GM12873 (cell line): ENCODE measurements at regions not wholly inside any gene's neighbourhood (a gene's known extent, or its start where the extent isn't known, plus 50 kb on each side); places are given as distances from the start of the nearest gene placed in this dataset.

Experiments used
- CTCF ChIP-seq: IDR thresholded peaks from 2 replicates; pipeline ENCODE4 v1.5.1; 2012; ENCODE audit warnings: low read depth, mild to moderate bottlenecking, moderate library complexity, low read length, control low read depth; ENCODE audit not compliant: insufficient read depth; ENCODE audit errors: missing control alignments

DNA sequence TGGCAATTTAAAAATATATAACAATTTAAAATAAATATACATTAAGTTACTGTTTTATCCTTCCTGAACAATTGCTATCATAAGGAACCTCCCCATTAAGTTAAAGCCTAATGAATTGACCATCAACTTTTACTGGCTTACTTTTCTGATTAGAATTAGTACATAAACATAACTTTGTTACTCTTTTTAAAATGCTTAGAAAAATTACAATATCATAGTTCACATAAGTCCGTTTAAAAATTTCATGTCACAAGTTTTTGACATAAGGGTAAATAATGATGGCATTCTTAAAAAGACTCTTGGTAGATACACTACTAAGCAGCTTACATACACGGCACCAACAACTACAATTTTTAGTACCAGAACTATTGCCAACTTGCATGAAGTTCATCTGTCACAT lies 1308.6 kb downstream of the FSCB start:
- TF ChIP-seq CTCF = no peak

- TF ChIP-seq CTCF = no peak
Observed at GRCh38 chr14:43184540-43184939, 1322.5 kb downstream of the FSCB start.

DNA sequence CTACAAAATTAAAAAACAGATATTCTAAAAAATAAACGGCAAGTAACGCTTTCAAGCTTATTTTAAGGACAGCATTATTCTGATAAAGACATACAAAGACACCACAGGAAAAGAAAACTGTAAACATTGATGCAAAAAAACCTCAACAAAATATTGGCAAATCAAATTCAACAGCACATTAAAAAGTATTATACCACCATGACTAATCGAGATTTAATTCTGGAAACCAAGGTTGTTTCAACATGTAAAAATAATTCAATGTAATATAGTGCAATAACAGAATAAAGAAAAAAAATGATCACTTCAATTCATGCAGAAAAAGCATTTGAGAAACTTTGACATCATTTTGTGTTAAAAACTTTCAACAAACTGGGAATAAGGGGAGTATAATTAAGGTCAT lies 1323.2 kb downstream of the FSCB start:
- no peak for TF ChIP-seq CTCF

DNA sequence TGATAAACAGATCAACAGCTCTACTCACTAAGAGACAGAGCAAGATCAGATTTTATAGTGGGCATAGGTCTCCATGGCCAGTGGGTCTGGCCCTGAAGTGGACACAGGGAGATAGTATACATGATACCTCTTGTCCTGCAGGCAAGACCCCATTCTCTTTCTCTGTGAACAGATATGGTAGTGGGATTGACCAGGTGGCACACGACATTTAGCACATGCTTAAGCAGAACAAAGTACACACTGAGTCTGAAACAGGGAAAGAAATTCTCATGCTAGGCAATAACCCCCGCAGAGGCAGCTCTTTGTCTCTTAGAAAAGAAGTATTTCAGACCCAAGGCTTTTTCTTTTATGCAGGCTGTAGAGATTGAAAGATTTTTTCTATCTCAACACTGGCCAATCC lies 1331.2 kb downstream of the FSCB start:
- TF ChIP-seq CTCF = no peak

DNA sequence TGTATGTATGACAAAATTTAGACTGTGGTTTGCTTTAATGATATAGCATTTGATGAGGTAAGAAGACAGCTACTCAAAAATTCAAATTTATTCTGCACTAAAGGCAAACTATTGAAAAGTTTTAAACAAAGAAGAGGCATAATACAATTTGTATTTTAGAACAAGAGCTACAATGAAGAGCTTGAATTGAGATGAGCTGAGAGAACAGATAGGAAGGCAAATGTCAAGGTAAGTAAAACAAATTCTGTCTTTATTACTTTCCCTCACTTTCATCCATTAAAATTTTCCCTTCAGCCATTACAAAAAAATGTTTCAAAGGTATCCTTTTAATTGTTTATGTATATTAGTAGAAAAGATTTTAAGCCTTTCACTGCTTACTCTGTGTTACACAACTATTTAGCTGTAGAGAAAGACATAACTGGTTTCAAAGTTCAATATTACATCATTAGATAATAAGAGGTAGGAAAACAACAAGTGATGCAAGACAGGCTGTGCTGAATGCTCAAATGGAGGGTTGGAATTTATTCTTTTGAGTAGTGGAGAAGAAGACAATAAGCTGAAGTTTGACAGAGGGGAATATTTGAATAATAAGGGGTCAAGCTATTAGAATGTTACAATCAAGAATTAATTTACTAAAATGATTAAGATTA lies 1334.1 kb downstream of the FSCB start:
- no peak for TF ChIP-seq CTCF

- TF ChIP-seq CTCF = no peak
Observed at GRCh38 chr14:43169722-43170121, 1337.4 kb downstream of the FSCB start.

DNA sequence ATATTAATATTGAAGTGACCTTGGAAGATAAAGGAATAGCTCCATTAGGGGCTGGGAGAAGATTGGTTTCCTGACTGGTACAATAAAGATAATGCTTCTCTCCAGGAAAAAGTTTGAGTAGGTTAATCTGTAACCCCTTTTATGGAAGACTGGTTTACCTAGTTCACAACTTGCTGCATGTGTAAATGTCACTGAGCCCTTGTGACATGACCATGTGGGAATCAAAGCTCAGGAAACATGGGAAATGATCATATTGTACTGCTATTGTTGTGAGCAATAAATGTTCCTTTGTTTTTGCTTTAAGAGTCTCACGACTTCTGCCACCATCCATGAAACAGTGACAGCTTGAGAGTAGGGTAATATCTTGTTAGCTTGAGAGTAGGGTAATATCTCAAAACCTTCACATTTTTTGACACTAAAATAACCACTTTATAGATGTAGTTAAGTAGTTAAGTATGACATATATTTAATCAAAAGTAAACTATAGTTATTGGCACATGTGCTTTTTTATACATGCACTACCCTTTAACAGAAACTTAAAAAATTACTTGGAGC lies 1338.6 kb downstream of the FSCB start:
- no peak for TF ChIP-seq CTCF
